ENCODE measurements at regions not wholly inside any gene's neighbourhood (a gene's known extent, or its start where the extent isn't known, plus 50 kb on each side); places are given as distances from the start of the nearest gene placed in this dataset.

GRCh38 chr13:69050696-69051095 lies 1056.9 kb upstream of the ATXN8OS start:
- TF ChIP-seq CTCF (IDR thresholded peaks at IDR 0.05) (no peak), EP300 (IDR thresholded peaks at IDR 0.05) (no peak), POLR2A (IDR thresholded peaks at IDR 0.05) (no peak)
